ENCODE measurements at regions not wholly inside any gene's neighbourhood (a gene's known extent, or its start where the extent isn't known, plus 50 kb on each side); places are given as distances from the start of the nearest gene placed in this dataset.

DNA sequence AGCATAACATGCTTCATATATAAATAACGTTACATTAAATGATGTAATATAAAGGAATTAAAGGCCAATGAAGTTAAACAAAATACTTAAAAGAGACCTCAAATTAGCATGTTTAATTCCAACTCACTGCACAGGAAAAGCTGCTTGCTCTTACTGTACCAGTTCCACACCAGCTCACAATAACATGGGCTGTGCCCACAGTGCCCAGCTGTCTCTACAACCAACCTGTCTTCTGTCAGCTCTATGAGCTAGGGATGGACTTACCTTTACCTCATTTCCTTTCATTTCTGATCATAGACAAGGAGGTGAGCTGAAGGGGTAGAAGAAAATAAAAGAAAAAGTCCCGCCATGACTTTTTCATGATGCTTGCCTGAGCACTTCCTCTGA, 64.8 kb downstream of the NKX2-1 start:
- TF ChIP-seq POLR2A (IDR thresholded peaks at IDR 0.05) = no peak
- TF ChIP-seq, protein P1, sequence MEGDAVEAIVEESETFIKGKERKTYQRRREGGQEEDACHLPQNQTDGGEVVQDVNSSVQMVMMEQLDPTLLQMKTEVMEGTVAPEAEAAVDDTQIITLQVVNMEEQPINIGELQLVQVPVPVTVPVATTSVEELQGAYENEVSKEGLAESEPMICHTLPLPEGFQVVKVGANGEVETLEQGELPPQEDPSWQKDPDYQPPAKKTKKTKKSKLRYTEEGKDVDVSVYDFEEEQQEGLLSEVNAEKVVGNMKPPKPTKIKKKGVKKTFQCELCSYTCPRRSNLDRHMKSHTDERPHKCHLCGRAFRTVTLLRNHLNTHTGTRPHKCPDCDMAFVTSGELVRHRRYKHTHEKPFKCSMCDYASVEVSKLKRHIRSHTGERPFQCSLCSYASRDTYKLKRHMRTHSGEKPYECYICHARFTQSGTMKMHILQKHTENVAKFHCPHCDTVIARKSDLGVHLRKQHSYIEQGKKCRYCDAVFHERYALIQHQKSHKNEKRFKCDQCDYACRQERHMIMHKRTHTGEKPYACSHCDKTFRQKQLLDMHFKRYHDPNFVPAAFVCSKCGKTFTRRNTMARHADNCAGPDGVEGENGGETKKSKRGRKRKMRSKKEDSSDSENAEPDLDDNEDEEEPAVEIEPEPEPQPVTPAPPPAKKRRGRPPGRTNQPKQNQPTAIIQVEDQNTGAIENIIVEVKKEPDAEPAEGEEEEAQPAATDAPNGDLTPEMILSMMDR (IDR thresholded peaks at IDR 0.05) = no peak

Measured in heart left ventricle (tissue), 13 donors.